ENCODE measurements at regions not wholly inside any gene's neighbourhood (a gene's known extent, or its start where the extent isn't known, plus 50 kb on each side); places are given as distances from the start of the nearest gene placed in this dataset.
"Not testable (repeated sequence)": the region's sequence is repeated elsewhere in the genome, so short reads cannot be mapped to it uniquely, and the experiment has no call there.

- Histone ChIP-seq H4K20me1 (ENCODE audit: control insufficient read depth, insufficient read depth, low read length, poor library complexity, severe bottlenecking) (no peaks in the 10 kb centered on the region), H3K79me2 (ENCODE audit: control insufficient read depth, insufficient read depth, low read length) (no peaks in the 10 kb centered on the region), H3K27me3 (replicated peaks in 1 of 4; ENCODE audit: control extremely low read depth in 1 of 4, control insufficient read depth in 3 of 4, insufficient read depth in 4 of 4, low read length in 3 of 4) (no peaks in the 10 kb centered on the region), H3K4me1 (ENCODE audit: control insufficient read depth in 2 of 2, insufficient read depth in 2 of 2, low read length in 2 of 2) (no peaks in the 10 kb centered on the region), H3K9me3 (ENCODE audit: control extremely low read depth in 1 of 3, control insufficient read depth in 2 of 3, insufficient read depth in 1 of 3, low read length in 2 of 3) (no peaks in the 10 kb centered on the region), H3K27ac (ENCODE audit: low read length in 2 of 2) (no peak overlapping the region), H3K4me2 (replicated peaks; ENCODE audit: low read depth, low read length, poor library complexity, severe bottlenecking) (no peak overlapping the region), H3K4me3 (ENCODE audit: control extremely low read depth in 1 of 5, extremely low read depth in 1 of 5, insufficient read depth in 1 of 5, low read depth in 2 of 5, low read length in 4 of 5) (no peak overlapping the region), H2AFZ (ENCODE audit: insufficient read depth, low read depth, low read length, poor library complexity, severe bottlenecking) (no peak overlapping the region), H3K36me3 (replicated peaks in 1 of 2; ENCODE audit: control extremely low read depth in 1 of 2, control insufficient read depth in 1 of 2, extremely low read depth in 1 of 2, insufficient read depth in 2 of 2, low read length in 1 of 2) (no peaks in the 10 kb centered on the region), H3K9ac (ENCODE audit: low read length) (no peak overlapping the region)
- intact Hi-C loops (cut with micrococcal nuclease): no loop called here
- CTCF ChIA-PET: no interaction called here
- WGBS (ENCODE audit: insufficient coverage): no CpG with 5 or more reads among the region's 2 CpGs
- no peaks in the 10 kb centered on the region for H3K4me1 Mint-ChIP-seq
- POLR2A ChIA-PET: no interaction called here
- no peaks in the 10 kb centered on the region for H3K27me3 Mint-ChIP-seq
- H3K4me3 Mint-ChIP-seq: no peak overlapping the region
- no peak for ATAC-seq (ENCODE audit: low read depth)
- H3K9me3 Mint-ChIP-seq (ENCODE audit: insufficient read depth): peaks cover 2% of the 10 kb centered on the region
- no peak for DNase-seq
- TF ChIP-seq CTCF (IDR thresholded peaks at IDR 0.05) (no peak), EZH2 (IDR thresholded peaks at IDR 0.05; ENCODE audit: borderline replicate concordance, insufficient read depth, low read depth, low read length, poor library complexity, severe bottlenecking) (no peak)
- no peak overlapping the region for H3K27ac Mint-ChIP-seq
These were observed 449.6 kb upstream of the HTR1E start for GRCh38 chr6:86487660-86488221.

GRCh38 chr6:86478316-86478715 is 459.0 kb upstream of the HTR1E start:
- 92% methylated on average over 7 of the region's 10 CpGs for WGBS (ENCODE audit: insufficient coverage)
- H3K27ac Mint-ChIP-seq; H3K9ac ChIP-seq (ENCODE audit: low read length); H3K27ac ChIP-seq (ENCODE audit: low read length in 2 of 2); CTCF ChIA-PET; H3K79me2 ChIP-seq (ENCODE audit: control insufficient read depth, insufficient read depth, low read length); H3K4me3 ChIP-seq (ENCODE audit: control extremely low read depth in 1 of 5, extremely low read depth in 1 of 5, insufficient read depth in 1 of 5, low read depth in 2 of 5, low read length in 4 of 5); H3K4me1 Mint-ChIP-seq; ATAC-seq (ENCODE audit: low read depth); H2AFZ ChIP-seq (ENCODE audit: insufficient read depth, low read depth, low read length, poor library complexity, severe bottlenecking); intact Hi-C loops (cut with micrococcal nuclease); H3K27me3 ChIP-seq (replicated peaks in 1 of 4; ENCODE audit: control extremely low read depth in 1 of 4, control insufficient read depth in 3 of 4, insufficient read depth in 4 of 4, low read length in 3 of 4); H3K36me3 ChIP-seq (replicated peaks in 1 of 2; ENCODE audit: control extremely low read depth in 1 of 2, control insufficient read depth in 1 of 2, extremely low read depth in 1 of 2, insufficient read depth in 2 of 2, low read length in 1 of 2); H4K20me1 ChIP-seq (ENCODE audit: control insufficient read depth, insufficient read depth, low read length, poor library complexity, severe bottlenecking); H3K27me3 Mint-ChIP-seq; H3K9me3 Mint-ChIP-seq (ENCODE audit: insufficient read depth); H3K4me1 ChIP-seq (ENCODE audit: control insufficient read depth in 2 of 2, insufficient read depth in 2 of 2, low read length in 2 of 2); H3K9me3 ChIP-seq (ENCODE audit: control extremely low read depth in 1 of 3, control insufficient read depth in 2 of 3, insufficient read depth in 1 of 3, low read length in 2 of 3); H3K4me3 Mint-ChIP-seq; DNase-seq; H3K4me2 ChIP-seq (replicated peaks; ENCODE audit: low read depth, low read length, poor library complexity, severe bottlenecking); POLR2A ChIA-PET: not testable (repeated sequence)
